Kidney (tissue), 13 donors: ENCODE measurements at regions not wholly inside any gene's neighbourhood (a gene's known extent, or its start where the extent isn't known, plus 50 kb on each side); places are given as distances from the start of the nearest gene placed in this dataset.

Experiments
- DNase-seq, 5 donors: peaks; one replicate each; pipeline ENCODE4 v3.0.0-alpha.2; 2013 to 2020
- FAIRE-seq: peaks from 2 replicates; lab custom pipeline; 2012; peaks lifted over from hg19 to GRCh38; lab: Jason Lieb, UNC
- H3K27ac ChIP-seq, 2 donors: one replicate each; pipeline ENCODE4 v1.7.0; 2013; ENCODE audit warnings: low read depth in 2 of 2, low read length in 2 of 2, inconsistent platforms in 1 of 2
- H3K27me3 ChIP-seq: one replicate; pipeline ENCODE4 v1.7.1; 2013; ENCODE audit warnings: low read length, inconsistent platforms; ENCODE audit not compliant: control insufficient read depth, insufficient read depth
- H3K36me3 ChIP-seq, 3 donors: one replicate each; pipeline versions ENCODE4 v1.7.0 to v1.7.1; 2013; ENCODE audit warnings: low read length in 3 of 3, control low read depth in 1 of 3, inconsistent platforms in 1 of 3; ENCODE audit not compliant: insufficient read depth in 3 of 3, control insufficient read depth in 2 of 3
- H3K4me1 ChIP-seq, 3 donors: one replicate each; pipeline versions ENCODE4 v1.7.0 to v1.7.1; 2013; ENCODE audit warnings: low read length in 3 of 3, inconsistent platforms in 1 of 3, low read depth in 1 of 3; ENCODE audit not compliant: control insufficient read depth in 2 of 3, insufficient read depth in 2 of 3
- H3K4me3 ChIP-seq, 3 donors: one replicate each; pipeline versions ENCODE4 v1.7.0 to v1.8.1; 2013; ENCODE audit warnings: low read length in 3 of 3, control low read depth in 1 of 3, inconsistent platforms in 1 of 3
- H3K9ac ChIP-seq, 3 donors: one replicate each; pipeline versions ENCODE4 v1.7.0 to v1.7.1; 2013; ENCODE audit warnings: low read length in 3 of 3, control low read depth in 1 of 3, inconsistent platforms in 1 of 3
- H3K9me3 ChIP-seq, 3 donors: one replicate each; pipeline versions ENCODE4 v1.7.0 to v1.7.1; 2013; ENCODE audit warnings: low read length in 3 of 3, control low read depth in 1 of 3, inconsistent platforms in 1 of 3; ENCODE audit not compliant: control insufficient read depth in 2 of 3, insufficient read depth in 1 of 3
- CTCF ChIP-seq: IDR thresholded peaks from 3 replicates; pipeline ENCODE4 v1.5.1; 2012; ENCODE audit warnings: mild to moderate bottlenecking, moderate library complexity, borderline replicate concordance; ENCODE audit not compliant: insufficient read depth; ENCODE audit errors: extremely low read depth
- intact Hi-C: fragments of 100-400 bp; cut with DNase I; formaldehyde crosslinking; loops from one replicate; pipeline ENCODE4 v1.11.1; 2022
- donor health status: control.
- donor health status: control.
- donor health status: control.
- donor health status: control.
- donor health status: control.
- donor health status: DM: yes; HTN: yes; CAD: no.
- donor health status: Normal renal cell carcinoma (clear cell type).

DNA sequence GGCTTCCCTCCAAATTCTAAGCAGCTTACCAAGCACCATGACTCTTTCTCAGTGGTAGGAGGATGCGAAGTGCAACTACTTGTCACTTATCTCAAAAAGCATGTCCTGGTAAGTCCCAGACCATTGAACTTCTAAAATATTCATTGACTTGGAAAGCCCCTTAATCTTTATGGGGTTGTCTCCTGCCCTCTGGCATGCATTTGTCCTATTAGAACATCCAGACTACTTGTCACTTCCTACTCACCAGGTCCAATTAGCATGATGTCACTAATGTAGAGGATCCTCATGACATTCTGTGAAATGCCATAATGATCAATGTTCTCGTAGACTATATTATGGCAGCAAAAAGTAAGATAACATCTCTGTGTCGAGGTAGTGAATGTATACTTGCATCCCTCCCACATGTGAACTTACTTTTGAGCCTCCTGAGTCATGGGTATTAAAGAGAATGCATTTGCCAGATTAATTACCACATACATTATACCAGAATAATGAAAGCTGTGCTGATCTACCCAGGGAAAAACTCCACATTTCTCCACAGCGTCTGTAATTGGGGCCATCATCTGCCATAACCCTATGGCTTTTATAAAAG is 63.5 kb upstream of the RAD23B start:
- no peak overlapping the region for H3K4me3 ChIP-seq
- no peaks in the 10 kb centered on the region for H3K27me3 ChIP-seq
- intact Hi-C loops, result no loop called here
- DNase-seq (no peak), FAIRE-seq (no peak)
- no peak overlapping the region for H3K27ac ChIP-seq
- no peaks in the 10 kb centered on the region for H3K4me1 ChIP-seq
- no peak for TF ChIP-seq CTCF
- no peaks in the 10 kb centered on the region for H3K36me3 ChIP-seq
- H3K9me3 ChIP-seq, result no peaks in the 10 kb centered on the region
- no peak overlapping the region for H3K9ac ChIP-seq

DNA sequence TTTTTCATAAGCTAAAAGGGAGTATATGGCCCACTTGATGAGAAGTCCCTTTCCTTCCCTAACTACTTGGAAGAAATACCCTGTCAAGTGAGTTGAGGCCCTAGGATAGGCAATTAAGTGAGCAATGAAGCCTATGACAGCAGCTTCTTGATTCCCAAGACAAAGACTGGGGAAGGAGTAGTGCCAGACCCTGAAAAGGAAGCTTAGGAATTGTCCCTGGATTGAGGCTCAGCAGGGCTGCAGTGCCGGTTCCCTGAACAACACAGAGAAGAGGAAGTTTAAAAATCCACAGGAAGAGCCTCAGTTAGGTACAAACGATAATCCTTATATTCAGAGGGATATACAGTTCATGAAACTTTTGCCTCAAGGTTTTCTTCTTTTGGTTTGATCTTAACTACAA is 61.8 kb upstream of the RAD23B start:
- H3K9ac ChIP-seq, result no peak overlapping the region
- intact Hi-C loops, result no loop called here
- DNase-seq, result no peak
- TF ChIP-seq CTCF, result no peak
- no peaks in the 10 kb centered on the region for H3K9me3 ChIP-seq
- no peaks in the 10 kb centered on the region for H3K36me3 ChIP-seq
- no peak for FAIRE-seq
- no peaks in the 10 kb centered on the region for H3K4me1 ChIP-seq
- no peak overlapping the region for H3K27ac ChIP-seq
- no peaks in the 10 kb centered on the region for H3K27me3 ChIP-seq
- no peak overlapping the region for H3K4me3 ChIP-seq

GRCh38 chr9:107222020-107222522 is 61.0 kb upstream of the RAD23B start:
- Histone ChIP-seq H3K9me3 (no peaks in the 10 kb centered on the region), H3K4me3 (peak overlapping the region in 2 of 3 donors; percentile 24 to 42), H3K9ac (no peak overlapping the region), H3K36me3 (no peaks in the 10 kb centered on the region), H3K27me3 (no peaks in the 10 kb centered on the region), H3K4me1 (no peaks in the 10 kb centered on the region), H3K27ac (no peak overlapping the region)
- peak in 3 of 5 donors; percentile 19 to 61 (median 49) for DNase-seq
- no peak for TF ChIP-seq CTCF
- intact Hi-C loops, result no loop called here
- no peak for FAIRE-seq

GRCh38 chr9:107223381-107223780 is 59.7 kb upstream of the RAD23B start:
- DNase-seq, result no peak
- FAIRE-seq, result no peak
- no peaks in the 10 kb centered on the region for H3K4me1 ChIP-seq
- no peaks in the 10 kb centered on the region for H3K27me3 ChIP-seq
- no peak overlapping the region for H3K27ac ChIP-seq
- no peak overlapping the region for H3K4me3 ChIP-seq
- no peaks in the 10 kb centered on the region for H3K36me3 ChIP-seq
- intact Hi-C loops, result no loop called here
- no peaks in the 10 kb centered on the region for H3K9me3 ChIP-seq
- no peak for TF ChIP-seq CTCF
- H3K9ac ChIP-seq, result no peak overlapping the region
